ENCODE measurements at regions not wholly inside any gene's neighbourhood (a gene's known extent, or its start where the extent isn't known, plus 50 kb on each side); places are given as distances from the start of the nearest gene placed in this dataset.
A peak's percentile ranks its signal among the peaks of the same experiment; 100 is the strongest.
"Not testable (repeated sequence)": the region's sequence is repeated elsewhere in the genome, so short reads cannot be mapped to it uniquely, and the experiment has no call there.

DNA sequence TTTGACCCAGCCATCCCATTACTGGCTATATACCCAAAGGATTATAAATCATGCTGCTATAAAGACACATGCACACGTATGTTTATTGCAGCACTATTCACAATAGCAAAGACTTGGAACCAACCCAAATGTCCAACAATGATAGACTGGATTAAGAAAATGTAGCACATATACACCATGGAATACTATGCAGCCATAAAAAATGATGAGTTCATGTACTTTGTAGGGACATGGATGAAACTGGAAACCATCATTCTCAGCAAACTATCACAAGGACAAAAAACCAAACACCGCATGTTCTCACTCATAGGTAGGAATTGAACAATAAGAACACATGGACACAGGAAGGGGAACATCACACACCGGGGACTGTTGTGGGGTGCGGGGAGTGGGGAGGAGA, 128.8 kb upstream of the NIPBL start:
- peaks cover 12 to 19% (median 16%) of the 10 kb centered on the region in 7 donors for H3K4me1 Mint-ChIP-seq
- POLR2A ChIA-PET; H3K27ac ChIP-seq (ENCODE audit: low read depth, low read length); H3K27me3 ChIP-seq (ENCODE audit: control insufficient read depth in 2 of 2, insufficient read depth in 2 of 2, low read length in 2 of 2); ATAC-seq; H3K4me3 ChIP-seq (ENCODE audit: low read length); H3K4me1 ChIP-seq (ENCODE audit: control insufficient read depth in 2 of 2, insufficient read depth in 2 of 2, low read length in 2 of 2); H3K27ac Mint-ChIP-seq; H3K9me3 Mint-ChIP-seq; DNase-seq; H3K36me3 Mint-ChIP-seq; H3K36me3 ChIP-seq (ENCODE audit: control insufficient read depth in 2 of 3, insufficient read depth in 3 of 3, low read length in 3 of 3); H3K9me3 ChIP-seq (ENCODE audit: control insufficient read depth in 2 of 3, low read length in 3 of 3); H3K4me3 Mint-ChIP-seq: not testable (repeated sequence)
- intact Hi-C loops (cut with micrococcal nuclease): loop anchor here in 1 of 2 donors (10.0 kb wide), 1 partner anchor 367 kb away; no protein-coding TSS in a partner anchor
- H3K27me3 Mint-ChIP-seq: peaks cover 36 to 58% (median 42%) of the 10 kb centered on the region in 5 donors
- CTCF ChIA-PET: interaction anchor here (0.8 kb wide), 1 partner anchor 8 kb away, joined by 3 read pairs; no protein-coding TSS in a partner anchor

DNA sequence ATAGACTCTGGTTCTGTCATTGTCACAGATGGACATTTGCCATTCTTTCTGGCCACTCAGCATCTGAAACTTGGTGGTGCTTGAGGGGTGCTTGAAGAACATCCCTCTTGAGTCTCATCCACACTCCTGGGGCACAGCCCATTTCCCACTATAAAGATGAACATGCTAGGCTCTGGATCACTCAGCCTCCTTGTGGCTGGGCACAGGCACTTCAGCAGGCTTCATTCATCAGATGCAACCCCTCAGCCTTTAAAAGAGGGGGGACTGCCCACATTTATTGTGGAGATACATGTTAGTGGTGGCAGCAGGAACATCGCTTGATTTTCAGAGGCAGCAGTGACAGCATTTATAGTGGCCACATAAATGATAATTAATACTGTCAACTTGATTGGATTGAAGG, 124.7 kb upstream of the NIPBL start:
- ATAC-seq: peak; percentile 34
- CTCF ChIA-PET: no interaction called here
- peaks cover 0 to 3% (median 0%) of the 10 kb centered on the region in 11 donors for H3K9me3 Mint-ChIP-seq
- DNase-seq: no peak
- no peak overlapping the region for H3K4me3 ChIP-seq (ENCODE audit: low read length)
- POLR2A ChIA-PET: no interaction called here
- H3K27ac ChIP-seq (ENCODE audit: low read depth, low read length): no peak overlapping the region
- H3K27me3 Mint-ChIP-seq: peaks cover 14 to 38% (median 20%) of the 10 kb centered on the region in 5 donors
- no peaks in the 10 kb centered on the region for H3K36me3 ChIP-seq (ENCODE audit: control insufficient read depth in 2 of 3, insufficient read depth in 3 of 3, low read length in 3 of 3)
- no peaks in the 10 kb centered on the region for H3K9me3 ChIP-seq (ENCODE audit: control insufficient read depth in 2 of 3, low read length in 3 of 3)
- H3K4me1 ChIP-seq (ENCODE audit: control insufficient read depth in 2 of 2, insufficient read depth in 2 of 2, low read length in 2 of 2): no peaks in the 10 kb centered on the region
- peaks cover 0 to 1% (median 0%) of the 10 kb centered on the region in 5 donors for H3K36me3 Mint-ChIP-seq
- H3K27ac Mint-ChIP-seq: no peak overlapping the region
- no peaks in the 10 kb centered on the region for H3K4me1 Mint-ChIP-seq
- intact Hi-C loops (cut with micrococcal nuclease): no loop called here
- H3K27me3 ChIP-seq (ENCODE audit: control insufficient read depth in 2 of 2, insufficient read depth in 2 of 2, low read length in 2 of 2): no peaks in the 10 kb centered on the region
- no peak overlapping the region for H3K4me3 Mint-ChIP-seq

DNA sequence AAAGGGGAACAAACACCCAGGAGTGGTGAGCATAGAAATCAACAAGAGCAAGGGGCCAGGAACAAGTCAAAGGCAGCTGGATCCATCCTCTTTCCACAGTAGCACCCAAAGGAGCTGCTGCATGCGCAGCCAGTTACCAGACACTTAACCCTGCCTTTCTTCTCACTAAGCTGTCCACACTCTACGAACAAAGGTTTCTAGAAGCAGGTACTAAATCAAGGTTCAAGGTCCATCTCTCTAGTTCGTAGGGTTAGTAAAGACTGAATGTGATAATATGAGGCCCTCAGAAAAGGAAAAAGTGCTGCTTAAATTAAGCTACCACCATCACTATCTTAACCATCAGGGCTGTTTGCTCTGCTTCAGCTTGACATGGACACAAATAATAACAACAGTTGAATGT, 121.2 kb upstream of the NIPBL start:
- H3K36me3 ChIP-seq (ENCODE audit: control insufficient read depth in 2 of 3, insufficient read depth in 3 of 3, low read length in 3 of 3): no peaks in the 10 kb centered on the region
- H3K4me1 ChIP-seq (ENCODE audit: control insufficient read depth in 2 of 2, insufficient read depth in 2 of 2, low read length in 2 of 2): no peaks in the 10 kb centered on the region
- no peak overlapping the region for H3K4me3 Mint-ChIP-seq
- ChIA-PET POLR2A (no interaction called here), CTCF (no interaction called here)
- H3K9me3 ChIP-seq (ENCODE audit: control insufficient read depth in 2 of 3, low read length in 3 of 3): no peaks in the 10 kb centered on the region
- intact Hi-C loops (cut with micrococcal nuclease): no loop called here
- no peak overlapping the region for H3K4me3 ChIP-seq (ENCODE audit: low read length)
- no peak overlapping the region for H3K27ac ChIP-seq (ENCODE audit: low read depth, low read length)
- DNase-seq (no peak), ATAC-seq (no peak)
- H3K27ac Mint-ChIP-seq: no peak overlapping the region
- H3K27me3 Mint-ChIP-seq: peaks cover 0 to 32% (median 11%) of the 10 kb centered on the region in 5 donors
- no peaks in the 10 kb centered on the region for H3K4me1 Mint-ChIP-seq
- no peaks in the 10 kb centered on the region for H3K27me3 ChIP-seq (ENCODE audit: control insufficient read depth in 2 of 2, insufficient read depth in 2 of 2, low read length in 2 of 2)
- H3K9me3 Mint-ChIP-seq: no peaks in the 10 kb centered on the region
- H3K36me3 Mint-ChIP-seq: no peaks in the 10 kb centered on the region

DNA sequence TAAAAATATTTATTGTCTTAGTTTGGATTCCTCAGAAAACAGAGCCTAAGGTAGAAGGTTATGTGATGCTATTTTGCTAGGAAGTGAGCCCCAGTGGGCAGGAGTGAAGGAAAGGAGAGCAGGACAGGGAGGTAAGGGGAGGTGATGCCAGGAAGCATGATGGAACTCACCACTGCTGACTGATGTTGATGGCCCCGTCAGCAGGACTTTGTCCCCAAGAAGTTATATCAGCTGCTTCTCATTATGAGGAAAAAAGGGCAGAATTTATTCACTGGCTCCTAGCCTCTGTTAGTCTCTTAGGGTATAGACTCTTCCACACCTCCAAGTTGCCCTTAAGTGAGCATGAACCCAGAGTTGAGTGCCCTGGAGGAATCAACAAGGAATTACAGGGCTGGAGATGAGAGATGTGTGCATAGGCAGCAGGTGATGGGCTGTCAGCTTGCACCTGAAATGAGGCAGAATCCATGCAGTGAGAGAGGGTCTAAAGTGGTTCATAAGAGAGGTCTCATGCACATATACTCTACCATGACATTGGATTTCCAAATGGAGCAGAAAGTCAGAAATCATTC, 120.6 kb upstream of the NIPBL start:
- Histone ChIP-seq H3K27me3 (ENCODE audit: control insufficient read depth in 2 of 2, insufficient read depth in 2 of 2, low read length in 2 of 2) (no peaks in the 10 kb centered on the region), H3K27ac (ENCODE audit: low read depth, low read length) (no peak overlapping the region), H3K4me1 (ENCODE audit: control insufficient read depth in 2 of 2, insufficient read depth in 2 of 2, low read length in 2 of 2) (no peaks in the 10 kb centered on the region), H3K4me3 (ENCODE audit: low read length) (no peak overlapping the region), H3K36me3 (ENCODE audit: control insufficient read depth in 2 of 3, insufficient read depth in 3 of 3, low read length in 3 of 3) (no peaks in the 10 kb centered on the region), H3K9me3 (ENCODE audit: control insufficient read depth in 2 of 3, low read length in 3 of 3) (no peaks in the 10 kb centered on the region)
- POLR2A ChIA-PET: no interaction called here
- Mint-ChIP-seq H3K36me3 (no peaks in the 10 kb centered on the region), H3K4me1 (no peaks in the 10 kb centered on the region), H3K4me3 (no peak overlapping the region), H3K9me3 (no peaks in the 10 kb centered on the region), H3K27me3 (peaks cover 0 to 32% (median 7%) of the 10 kb centered on the region in 5 donors), H3K27ac (no peak overlapping the region)
- CTCF ChIA-PET: interaction anchor here (0.5 kb wide), 1 partner anchor 17 kb away, joined by 3 read pairs; no protein-coding TSS in a partner anchor
- intact Hi-C loops (cut with micrococcal nuclease): no loop called here
- no peak for ATAC-seq
- no peak for DNase-seq

DNA sequence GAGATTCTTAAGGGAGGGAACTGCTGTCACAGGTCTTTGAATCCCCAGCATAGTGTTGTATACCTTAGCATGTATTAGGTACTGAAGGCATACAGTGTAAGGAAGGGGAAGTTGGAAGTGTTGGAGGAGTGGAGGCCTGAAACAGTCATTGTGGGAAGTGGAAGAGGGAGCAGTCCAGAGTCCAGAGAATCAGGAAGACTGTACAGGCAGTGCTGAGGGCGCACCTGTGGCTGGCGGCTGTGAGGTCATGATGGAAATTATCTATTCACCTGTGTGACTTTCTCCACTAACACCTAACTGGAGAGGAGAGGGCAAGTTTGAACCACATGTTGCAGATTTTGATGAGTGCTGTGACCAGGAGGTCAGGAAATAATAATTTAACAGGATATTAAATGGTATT, 119.7 kb upstream of the NIPBL start:
- H3K9me3 Mint-ChIP-seq: no peaks in the 10 kb centered on the region
- no peak for DNase-seq
- H3K36me3 ChIP-seq (ENCODE audit: control insufficient read depth in 2 of 3, insufficient read depth in 3 of 3, low read length in 3 of 3): no peaks in the 10 kb centered on the region
- H3K4me3 ChIP-seq (ENCODE audit: low read length): no peak overlapping the region
- no peaks in the 10 kb centered on the region for H3K9me3 ChIP-seq (ENCODE audit: control insufficient read depth in 2 of 3, low read length in 3 of 3)
- no peak overlapping the region for H3K27ac ChIP-seq (ENCODE audit: low read depth, low read length)
- peaks cover 0 to 31% (median 7%) of the 10 kb centered on the region in 5 donors for H3K27me3 Mint-ChIP-seq
- H3K27ac Mint-ChIP-seq: no peak overlapping the region
- no peaks in the 10 kb centered on the region for H3K4me1 ChIP-seq (ENCODE audit: control insufficient read depth in 2 of 2, insufficient read depth in 2 of 2, low read length in 2 of 2)
- POLR2A ChIA-PET: no interaction called here
- no peaks in the 10 kb centered on the region for H3K36me3 Mint-ChIP-seq
- ATAC-seq: no peak
- intact Hi-C loops (cut with micrococcal nuclease): no loop called here
- CTCF ChIA-PET: interaction anchor here (0.5 kb wide), 1 partner anchor 18 kb away, joined by 3 read pairs; no protein-coding TSS in a partner anchor
- H3K27me3 ChIP-seq (ENCODE audit: control insufficient read depth in 2 of 2, insufficient read depth in 2 of 2, low read length in 2 of 2): no peaks in the 10 kb centered on the region
- H3K4me3 Mint-ChIP-seq: no peak overlapping the region
- no peaks in the 10 kb centered on the region for H3K4me1 Mint-ChIP-seq

DNA sequence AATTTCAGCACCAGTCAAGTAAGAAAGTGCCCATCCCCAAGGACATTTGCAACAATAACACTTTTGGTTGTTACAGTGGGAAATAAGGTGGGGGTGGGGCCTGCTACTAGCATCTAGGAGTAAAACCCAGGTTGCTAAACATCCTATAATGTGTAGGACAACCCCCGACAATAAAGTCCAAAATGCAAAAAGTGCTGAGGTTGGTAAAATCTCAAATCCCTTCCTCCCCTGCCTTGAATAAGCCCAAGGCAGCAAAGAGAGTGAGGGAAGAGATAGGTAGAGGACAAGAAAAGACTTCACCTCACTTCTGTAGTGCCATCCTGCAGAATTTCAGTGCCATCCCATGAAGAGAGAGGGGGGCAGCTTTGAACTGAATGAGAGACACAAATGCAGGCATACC, 117.5 kb upstream of the NIPBL start:
- CTCF ChIA-PET: no interaction called here
- no peaks in the 10 kb centered on the region for H3K4me1 ChIP-seq (ENCODE audit: control insufficient read depth in 2 of 2, insufficient read depth in 2 of 2, low read length in 2 of 2)
- H3K27ac ChIP-seq (ENCODE audit: low read depth, low read length): no peak overlapping the region
- Mint-ChIP-seq H3K9me3 (no peaks in the 10 kb centered on the region), H3K4me3 (no peak overlapping the region), H3K27me3 (peaks cover 0 to 17% (median 7%) of the 10 kb centered on the region in 5 donors), H3K4me1 (no peaks in the 10 kb centered on the region), H3K27ac (no peak overlapping the region), H3K36me3 (no peaks in the 10 kb centered on the region)
- H3K27me3 ChIP-seq (ENCODE audit: control insufficient read depth in 2 of 2, insufficient read depth in 2 of 2, low read length in 2 of 2): no peaks in the 10 kb centered on the region
- intact Hi-C loops (cut with micrococcal nuclease): no loop called here
- no peaks in the 10 kb centered on the region for H3K36me3 ChIP-seq (ENCODE audit: control insufficient read depth in 2 of 3, insufficient read depth in 3 of 3, low read length in 3 of 3)
- no peak overlapping the region for H3K4me3 ChIP-seq (ENCODE audit: low read length)
- ATAC-seq (no peak), DNase-seq (no peak)
- POLR2A ChIA-PET: no interaction called here
- H3K9me3 ChIP-seq (ENCODE audit: control insufficient read depth in 2 of 3, low read length in 3 of 3): no peaks in the 10 kb centered on the region

DNA sequence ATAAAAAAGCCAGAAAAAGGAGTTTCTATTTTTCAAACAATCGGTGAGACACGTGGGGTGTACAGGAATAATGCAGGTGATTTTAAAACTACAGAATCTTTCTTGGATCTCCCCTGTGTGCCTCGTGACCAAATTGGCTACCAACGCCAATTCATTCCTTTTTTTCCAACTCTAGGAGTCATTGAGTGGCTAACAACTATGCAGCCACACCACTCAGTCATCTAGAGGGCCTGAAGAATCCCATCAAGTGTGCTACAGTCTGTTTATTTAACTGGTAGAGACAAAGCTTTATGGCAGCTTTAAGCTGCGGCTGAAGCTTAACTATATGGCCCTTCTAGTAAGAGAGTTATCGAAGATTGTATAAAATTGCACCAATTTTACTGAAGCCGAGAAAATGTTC, 113.1 kb upstream of the NIPBL start:
- H3K27me3 ChIP-seq (ENCODE audit: control insufficient read depth in 2 of 2, insufficient read depth in 2 of 2, low read length in 2 of 2): no peaks in the 10 kb centered on the region
- Mint-ChIP-seq H3K9me3 (peaks cover 0 to 7% (median 3%) of the 10 kb centered on the region in 11 donors), H3K27ac (no peak overlapping the region), H3K36me3 (peaks cover 0 to 5% (median 0%) of the 10 kb centered on the region in 5 donors), H3K27me3 (peaks cover 4 to 12% (median 7%) of the 10 kb centered on the region in 5 donors), H3K4me3 (no peak overlapping the region), H3K4me1 (no peaks in the 10 kb centered on the region)
- ATAC-seq (no peak), DNase-seq (no peak)
- H3K9me3 ChIP-seq (ENCODE audit: control insufficient read depth in 2 of 3, low read length in 3 of 3): no peaks in the 10 kb centered on the region
- H3K36me3 ChIP-seq (ENCODE audit: control insufficient read depth in 2 of 3, insufficient read depth in 3 of 3, low read length in 3 of 3): no peaks in the 10 kb centered on the region
- ChIA-PET POLR2A (no interaction called here), CTCF (interaction anchor here (0.6 kb wide), 1 partner anchor 25 kb away, joined by 3 read pairs; no protein-coding TSS in a partner anchor)
- no peak overlapping the region for H3K4me3 ChIP-seq (ENCODE audit: low read length)
- intact Hi-C loops (cut with micrococcal nuclease): no loop called here
- H3K27ac ChIP-seq (ENCODE audit: low read depth, low read length): no peak overlapping the region
- H3K4me1 ChIP-seq (ENCODE audit: control insufficient read depth in 2 of 2, insufficient read depth in 2 of 2, low read length in 2 of 2): no peaks in the 10 kb centered on the region

All from naive thymus-derived CD4-positive, alpha-beta T cell (primary cell).